ENCODE measurements at regions not wholly inside any gene's neighbourhood (a gene's known extent, or its start where the extent isn't known, plus 50 kb on each side); places are given as distances from the start of the nearest gene placed in this dataset.

GRCh38 chr2:9077691-9078090 lies 74.2 kb upstream of the MBOAT2 start:
- no peak for DNase-seq

- no peak for DNase-seq
Measured at GRCh38 chr2:9076755-9077154, 73.3 kb upstream of the MBOAT2 start.

GRCh38 chr2:9076210-9076609 lies 72.7 kb upstream of the MBOAT2 start:
- DNase-seq, result no peak

GRCh38 chr2:9074930-9075329 lies 71.4 kb upstream of the MBOAT2 start:
- no peak for DNase-seq

GRCh38 chr2:9071584-9072124 lies 68.2 kb upstream of the MBOAT2 start:
- no peak for DNase-seq

- no peak for DNase-seq
Measured at GRCh38 chr2:9071032-9071431, 67.5 kb upstream of the MBOAT2 start.

GRCh38 chr2:9069543-9069942 lies 66.1 kb upstream of the MBOAT2 start:
- DNase-seq, result no peak

- DNase-seq, result no peak
Measured at GRCh38 chr2:9065901-9066300, 62.4 kb upstream of the MBOAT2 start.

GRCh38 chr2:9063023-9063606 lies 59.6 kb upstream of the MBOAT2 start:
- DNase-seq, result no peak

- no peak for DNase-seq
Measured at GRCh38 chr2:9060819-9061218, 57.3 kb upstream of the MBOAT2 start.

- DNase-seq, result no peak
Measured at GRCh38 chr2:9057939-9058761, 54.7 kb upstream of the MBOAT2 start.

- DNase-seq, result no peak
Measured at GRCh38 chr2:9055471-9055870, 52.0 kb upstream of the MBOAT2 start.

GRCh38 chr2:9053534-9053931 lies 50.0 kb upstream of the MBOAT2 start:
- no peak for DNase-seq
